ENCODE measurements at regions not wholly inside any gene's neighbourhood (a gene's known extent, or its start where the extent isn't known, plus 50 kb on each side); places are given as distances from the start of the nearest gene placed in this dataset.

- Histone ChIP-seq H3K4me2 (ENCODE audit: low read length) (no peak overlapping the region), H3K36me3 (ENCODE audit: control insufficient read depth in 1 of 2, insufficient read depth in 2 of 2, low read length in 2 of 2) (no peaks in the 10 kb centered on the region), H3K4me3 (replicated peaks in 1 of 2; ENCODE audit: low read depth in 1 of 2, low read length in 2 of 2) (no peak overlapping the region), H3K27me3 (ENCODE audit: insufficient read depth, low read length) (no peaks in the 10 kb centered on the region), H3K4me1 (ENCODE audit: control insufficient read depth in 1 of 2, insufficient read depth in 2 of 2, low read length in 2 of 2) (no peaks in the 10 kb centered on the region), H2AFZ (ENCODE audit: low read depth, low read length, poor library complexity, severe bottlenecking) (no peak overlapping the region), H3K27ac (ENCODE audit: low read depth, low read length) (no peak overlapping the region), H3K79me2 (ENCODE audit: insufficient read depth, low read length) (no peaks in the 10 kb centered on the region), H3K9me2 (ENCODE audit: insufficient read depth) (no peaks in the 10 kb centered on the region), H3K9me3 (ENCODE audit: control insufficient read depth in 1 of 2, insufficient read depth in 1 of 2, low read depth in 1 of 2, low read length in 2 of 2) (peaks cover 12 to 17% of the 10 kb centered on the region in 2 experiments; a peak in 2 of 4 replicates), H3K9ac (ENCODE audit: low read length) (no peak overlapping the region), H4K20me1 (ENCODE audit: insufficient read depth) (no peaks in the 10 kb centered on the region)
- RAD21 ChIA-PET (ENCODE audit: low non-redundant PET in 1 of 2, low total read pairs in 2 of 2, uncharacterized antibody in 2 of 2, unreplicated experiment in 2 of 2) = no interaction called here
- POLR2A ChIA-PET = no interaction called here
- intact Hi-C loops (cut with micrococcal nuclease) = no loop called here
- no peak for ATAC-seq
- CTCF ChIA-PET = no interaction called here
- no peak for TF ChIP-seq CEBPB (IDR thresholded peaks at IDR 0.05; ENCODE audit: low read depth)
- TF ChIP-seq ZNF274 (IDR thresholded peaks at IDR 0.05; ENCODE audit: low read depth, low read length) = no peak
- TF ChIP-seq ZFX (IDR thresholded peaks at IDR 0.05) = no peak
- no peak for TF ChIP-seq POLR2A (IDR thresholded peaks at IDR 0.05; ENCODE audit: borderline replicate concordance, extremely low read depth, insufficient read depth, insufficient read length)
- no peak for TF ChIP-seq RAD21 (IDR thresholded peaks at IDR 0.05; ENCODE audit: low read depth)
- no peak for TF ChIP-seq FOSL1 (IDR thresholded peaks at IDR 0.05; ENCODE audit: low read depth)
- no peak for TF ChIP-seq POLR2AphosphoS5 (IDR thresholded peaks at IDR 0.05; ENCODE audit: low read depth, low read length)
- TF ChIP-seq ELF1 (IDR thresholded peaks at IDR 0.05; ENCODE audit: borderline replicate concordance, low read depth) = no peak
- no peak for TF ChIP-seq JUND (IDR thresholded peaks at IDR 0.05)
- TF ChIP-seq CBX3 (IDR thresholded peaks at IDR 0.05; ENCODE audit: low read depth) = no peak
- no peak for TF ChIP-seq EZH2phosphoT487 (IDR thresholded peaks at IDR 0.05; ENCODE audit: borderline replicate concordance)
- no peak for TF ChIP-seq MAX (IDR thresholded peaks at IDR 0.05)
- no peak for TF ChIP-seq SIN3A (IDR thresholded peaks at IDR 0.05; ENCODE audit: low read depth)
- no peak for TF ChIP-seq SP1 (IDR thresholded peaks at IDR 0.05; ENCODE audit: low read depth)
- TF ChIP-seq ZBTB33 (IDR thresholded peaks at IDR 0.05; ENCODE audit: extremely low read depth, insufficient replicate concordance, low read length) = no peak
- no peak for TF ChIP-seq REST (IDR thresholded peaks at IDR 0.05; ENCODE audit: low read depth)
- no peak for TF ChIP-seq SRF (IDR thresholded peaks at IDR 0.05; ENCODE audit: low read depth)
- no peak for TF ChIP-seq EGR1 (IDR thresholded peaks at IDR 0.05; ENCODE audit: low read depth)
- BruUV-seq (replicated peaks) = no TSS peak
- DNase-seq (ENCODE audit: low read depth, low spot score) = no peak
These were observed 597.0 kb downstream of the SQOR start for GRCh38 chr15:46231786-46232185.

Measured in HCT116 (cell line).